Loucy (cell line): ENCODE measurements at regions not wholly inside any gene's neighbourhood (a gene's known extent, or its start where the extent isn't known, plus 50 kb on each side); places are given as distances from the start of the nearest gene placed in this dataset.

ENCODE experiments used
- EZH2phosphoT487 ChIP-seq: fragments of 200-600 bp; IDR thresholded peaks from 2 replicates; pipeline ENCODE4 v1.6.1; 2018; ENCODE audit warnings: antibody characterized with exemption, mild to moderate bottlenecking, moderate library complexity, borderline replicate concordance
- TF ChIP-seq, protein P1 (sequence below): fragments of 200-600 bp; sonication (generic); conservative IDR thresholded peaks from 2 replicates; pipeline ENCODE4 v1.5.1; 2014; ENCODE audit warnings: mild to moderate bottlenecking, antibody characterized with exemption, low read length

- TF ChIP-seq, protein P1, sequence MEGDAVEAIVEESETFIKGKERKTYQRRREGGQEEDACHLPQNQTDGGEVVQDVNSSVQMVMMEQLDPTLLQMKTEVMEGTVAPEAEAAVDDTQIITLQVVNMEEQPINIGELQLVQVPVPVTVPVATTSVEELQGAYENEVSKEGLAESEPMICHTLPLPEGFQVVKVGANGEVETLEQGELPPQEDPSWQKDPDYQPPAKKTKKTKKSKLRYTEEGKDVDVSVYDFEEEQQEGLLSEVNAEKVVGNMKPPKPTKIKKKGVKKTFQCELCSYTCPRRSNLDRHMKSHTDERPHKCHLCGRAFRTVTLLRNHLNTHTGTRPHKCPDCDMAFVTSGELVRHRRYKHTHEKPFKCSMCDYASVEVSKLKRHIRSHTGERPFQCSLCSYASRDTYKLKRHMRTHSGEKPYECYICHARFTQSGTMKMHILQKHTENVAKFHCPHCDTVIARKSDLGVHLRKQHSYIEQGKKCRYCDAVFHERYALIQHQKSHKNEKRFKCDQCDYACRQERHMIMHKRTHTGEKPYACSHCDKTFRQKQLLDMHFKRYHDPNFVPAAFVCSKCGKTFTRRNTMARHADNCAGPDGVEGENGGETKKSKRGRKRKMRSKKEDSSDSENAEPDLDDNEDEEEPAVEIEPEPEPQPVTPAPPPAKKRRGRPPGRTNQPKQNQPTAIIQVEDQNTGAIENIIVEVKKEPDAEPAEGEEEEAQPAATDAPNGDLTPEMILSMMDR = no peak
- TF ChIP-seq EZH2phosphoT487 = no peak
These were observed 960.0 kb downstream of the DNAJB9 start for GRCh38 chr7:109529712-109530111.
